ENCODE measurements at regions not wholly inside any gene's neighbourhood (a gene's known extent, or its start where the extent isn't known, plus 50 kb on each side); places are given as distances from the start of the nearest gene placed in this dataset.
"Not testable (repeated sequence)": the region's sequence is repeated elsewhere in the genome, so short reads cannot be mapped to it uniquely, and the experiment has no call there.

- H3K4me2 ChIP-seq (ENCODE audit: low read length); ATAC-seq; H3K9ac ChIP-seq (ENCODE audit: low read length); H3K79me2 ChIP-seq (ENCODE audit: insufficient read depth, low read length); POLR2A ChIA-PET; H3K9me3 ChIP-seq (ENCODE audit: control insufficient read depth in 1 of 2, insufficient read depth in 1 of 2, low read depth in 1 of 2, low read length in 2 of 2); H3K4me1 ChIP-seq (ENCODE audit: control insufficient read depth in 1 of 2, insufficient read depth in 2 of 2, low read length in 2 of 2); H3K27ac ChIP-seq (ENCODE audit: low read depth, low read length); H4K20me1 ChIP-seq (ENCODE audit: insufficient read depth); BruUV-seq (replicated peaks); intact Hi-C loops (cut with micrococcal nuclease); H3K9me2 ChIP-seq (ENCODE audit: insufficient read depth); H3K36me3 ChIP-seq (ENCODE audit: control insufficient read depth in 1 of 2, insufficient read depth in 2 of 2, low read length in 2 of 2); CTCF ChIA-PET; H2AFZ ChIP-seq (ENCODE audit: low read depth, low read length, poor library complexity, severe bottlenecking); H3K27me3 ChIP-seq (ENCODE audit: insufficient read depth, low read length); H3K4me3 ChIP-seq (replicated peaks in 1 of 2; ENCODE audit: low read depth in 1 of 2, low read length in 2 of 2); DNase-seq (ENCODE audit: low read depth, low spot score): not testable (repeated sequence)
- RAD21 ChIA-PET (ENCODE audit: low non-redundant PET in 1 of 2, low total read pairs in 2 of 2, uncharacterized antibody in 2 of 2, unreplicated experiment in 2 of 2) = interaction anchor here in 1 of 2 experiments (0.6 kb wide), 1 partner anchor 976 kb away, joined by 4 read pairs; no protein-coding TSS in a partner anchor
These were observed 454.5 kb upstream of the FAM174A start for GRCh38 chr5:100080703-100081102.

DNA sequence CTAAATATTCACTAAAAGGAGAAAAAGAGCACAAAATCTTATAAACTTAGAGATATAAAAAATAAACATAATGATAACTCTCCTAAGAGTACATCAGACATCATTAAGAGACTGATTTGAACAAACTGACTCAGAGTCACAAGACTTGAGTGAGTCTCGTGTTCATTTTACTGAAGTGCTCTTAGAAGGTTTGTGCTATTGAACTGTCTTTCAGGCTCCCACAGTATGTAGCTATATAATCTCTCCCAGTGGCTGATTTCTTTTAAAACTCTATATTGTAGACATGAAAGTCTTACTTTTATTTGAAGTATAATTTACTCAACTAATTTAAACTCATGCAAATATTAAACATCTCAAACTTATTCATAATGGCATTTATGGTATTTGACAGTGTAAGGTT lies 456.0 kb upstream of the FAM174A start:
- H3K9me3 ChIP-seq (ENCODE audit: control insufficient read depth in 1 of 2, insufficient read depth in 1 of 2, low read depth in 1 of 2, low read length in 2 of 2); H3K36me3 ChIP-seq (ENCODE audit: control insufficient read depth in 1 of 2, insufficient read depth in 2 of 2, low read length in 2 of 2); H3K4me3 ChIP-seq (replicated peaks in 1 of 2; ENCODE audit: low read depth in 1 of 2, low read length in 2 of 2); ATAC-seq; intact Hi-C loops (cut with micrococcal nuclease); H3K4me2 ChIP-seq (ENCODE audit: low read length); H3K27ac ChIP-seq (ENCODE audit: low read depth, low read length); H3K79me2 ChIP-seq (ENCODE audit: insufficient read depth, low read length); POLR2A ChIA-PET; H4K20me1 ChIP-seq (ENCODE audit: insufficient read depth); H3K27me3 ChIP-seq (ENCODE audit: insufficient read depth, low read length); RAD21 ChIA-PET (ENCODE audit: low non-redundant PET in 1 of 2, low total read pairs in 2 of 2, uncharacterized antibody in 2 of 2, unreplicated experiment in 2 of 2); H3K4me1 ChIP-seq (ENCODE audit: control insufficient read depth in 1 of 2, insufficient read depth in 2 of 2, low read length in 2 of 2); DNase-seq (ENCODE audit: low read depth, low spot score); CTCF ChIA-PET; H3K9me2 ChIP-seq (ENCODE audit: insufficient read depth); H2AFZ ChIP-seq (ENCODE audit: low read depth, low read length, poor library complexity, severe bottlenecking); H3K9ac ChIP-seq (ENCODE audit: low read length); BruUV-seq (replicated peaks): not testable (repeated sequence)

DNA sequence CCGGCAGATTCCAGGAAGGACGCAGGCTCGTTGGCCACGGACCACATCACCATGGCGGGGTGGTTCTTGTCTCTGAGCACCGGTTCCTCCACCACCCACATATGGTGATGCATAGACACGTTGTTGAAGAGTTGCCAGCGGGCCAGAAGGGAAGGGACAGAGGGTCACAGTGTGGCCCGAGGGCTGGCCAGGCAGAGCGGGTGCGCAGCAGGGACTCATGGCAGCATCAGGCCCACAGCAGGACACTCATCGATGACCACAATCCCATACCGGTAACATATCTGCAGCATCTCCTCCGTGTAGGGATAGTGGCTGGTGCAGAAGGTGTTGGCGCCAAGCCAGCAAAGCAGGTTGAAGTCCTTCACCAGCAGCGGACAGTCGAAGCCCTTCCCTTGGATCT lies 469.2 kb upstream of the FAM174A start:
- CTCF ChIA-PET; intact Hi-C loops (cut with micrococcal nuclease); H3K27ac ChIP-seq (ENCODE audit: low read depth, low read length); RAD21 ChIA-PET (ENCODE audit: low non-redundant PET in 1 of 2, low total read pairs in 2 of 2, uncharacterized antibody in 2 of 2, unreplicated experiment in 2 of 2); H3K36me3 ChIP-seq (ENCODE audit: control insufficient read depth in 1 of 2, insufficient read depth in 2 of 2, low read length in 2 of 2); ATAC-seq; H3K9me3 ChIP-seq (ENCODE audit: control insufficient read depth in 1 of 2, insufficient read depth in 1 of 2, low read depth in 1 of 2, low read length in 2 of 2); BruUV-seq (replicated peaks); H3K79me2 ChIP-seq (ENCODE audit: insufficient read depth, low read length); H3K4me3 ChIP-seq (replicated peaks in 1 of 2; ENCODE audit: low read depth in 1 of 2, low read length in 2 of 2); H3K27me3 ChIP-seq (ENCODE audit: insufficient read depth, low read length); H3K9ac ChIP-seq (ENCODE audit: low read length); H3K4me2 ChIP-seq (ENCODE audit: low read length); H4K20me1 ChIP-seq (ENCODE audit: insufficient read depth); H3K4me1 ChIP-seq (ENCODE audit: control insufficient read depth in 1 of 2, insufficient read depth in 2 of 2, low read length in 2 of 2); H2AFZ ChIP-seq (ENCODE audit: low read depth, low read length, poor library complexity, severe bottlenecking); H3K9me2 ChIP-seq (ENCODE audit: insufficient read depth); DNase-seq (ENCODE audit: low read depth, low spot score); POLR2A ChIA-PET: not testable (repeated sequence)
